ENCODE measurements at regions not wholly inside any gene's neighbourhood (a gene's known extent, or its start where the extent isn't known, plus 50 kb on each side); places are given as distances from the start of the nearest gene placed in this dataset.

GRCh38 chr18:38052879-38053590, 487.4 kb upstream of the CELF4 start:
- no peaks in the 10 kb centered on the region for H3K4me1 Mint-ChIP-seq (ENCODE audit: low read depth, unreplicated experiment)
- no peaks in the 10 kb centered on the region for H3K36me3 ChIP-seq (ENCODE audit: insufficient read depth, low read length)
- no peaks in the 10 kb centered on the region for H4K20me1 ChIP-seq (ENCODE audit: insufficient read depth, low read length)
- H3K27me3 ChIP-seq (ENCODE audit: insufficient read depth, low read length) = no peaks in the 10 kb centered on the region
- no peak overlapping the region for H3K4me2 ChIP-seq (ENCODE audit: low read length)
- H3K4me1 ChIP-seq (ENCODE audit: insufficient read depth, low read length) = no peaks in the 10 kb centered on the region
- H3K9me3 Mint-ChIP-seq (ENCODE audit: unreplicated experiment) = peaks cover 2% of the 10 kb centered on the region
- no peak for FAIRE-seq
- H3K9me3 ChIP-seq (ENCODE audit: insufficient read depth, low read depth, low read length) = no peaks in the 10 kb centered on the region
- TF ChIP-seq EZH2 (IDR thresholded peaks at IDR 0.05; ENCODE audit: insufficient read depth, low read length) (no peak), CTCF (IDR thresholded peaks at IDR 0.05; ENCODE audit: insufficient read depth, low read depth, low read length) (no peak)
- DNase-seq (ENCODE audit: low read depth) = no peak
- no peak overlapping the region for H3K4me3 ChIP-seq (ENCODE audit: insufficient read depth, low read depth, low read length)
- no peaks in the 10 kb centered on the region for H3K79me2 ChIP-seq (ENCODE audit: insufficient read depth, low read length)
- no peak overlapping the region for H2AFZ ChIP-seq (ENCODE audit: low read depth, low read length)
- no peak overlapping the region for H3K9ac ChIP-seq (ENCODE audit: low read length)
- no peak overlapping the region for H3K4me3 Mint-ChIP-seq (ENCODE audit: unreplicated experiment)
- H3K27ac Mint-ChIP-seq (ENCODE audit: unreplicated experiment) = no peak overlapping the region
- H3K27ac ChIP-seq (ENCODE audit: low read depth, low read length) = no peak overlapping the region
- H3K36me3 Mint-ChIP-seq (ENCODE audit: low read depth, unreplicated experiment) = no peaks in the 10 kb centered on the region
- H3K27me3 Mint-ChIP-seq (ENCODE audit: low read depth, unreplicated experiment) = no peaks in the 10 kb centered on the region

GRCh38 chr18:38047820-38048219, 482.2 kb upstream of the CELF4 start:
- FAIRE-seq (no peak), DNase-seq (ENCODE audit: low read depth) (no peak)
- H3K4me3 Mint-ChIP-seq (ENCODE audit: unreplicated experiment) = no peak overlapping the region
- peaks cover 3% of the 10 kb centered on the region for H3K4me1 Mint-ChIP-seq (ENCODE audit: low read depth, unreplicated experiment)
- Histone ChIP-seq H3K36me3 (ENCODE audit: insufficient read depth, low read length) (no peaks in the 10 kb centered on the region), H3K27me3 (ENCODE audit: insufficient read depth, low read length) (no peaks in the 10 kb centered on the region), H3K9me3 (ENCODE audit: insufficient read depth, low read depth, low read length) (no peaks in the 10 kb centered on the region), H2AFZ (ENCODE audit: low read depth, low read length) (no peak overlapping the region), H3K9ac (ENCODE audit: low read length) (no peak overlapping the region), H3K79me2 (ENCODE audit: insufficient read depth, low read length) (no peaks in the 10 kb centered on the region), H3K4me1 (ENCODE audit: insufficient read depth, low read length) (no peaks in the 10 kb centered on the region), H3K4me2 (ENCODE audit: low read length) (no peak overlapping the region), H3K27ac (ENCODE audit: low read depth, low read length) (no peak overlapping the region), H3K4me3 (ENCODE audit: insufficient read depth, low read depth, low read length) (no peak overlapping the region), H4K20me1 (ENCODE audit: insufficient read depth, low read length) (no peaks in the 10 kb centered on the region)
- no peak for TF ChIP-seq CTCF (IDR thresholded peaks at IDR 0.05; ENCODE audit: insufficient read depth, low read depth, low read length)
- no peaks in the 10 kb centered on the region for H3K36me3 Mint-ChIP-seq (ENCODE audit: low read depth, unreplicated experiment)
- no peaks in the 10 kb centered on the region for H3K9me3 Mint-ChIP-seq (ENCODE audit: unreplicated experiment)
- peaks cover 2% of the 10 kb centered on the region for H3K27me3 Mint-ChIP-seq (ENCODE audit: low read depth, unreplicated experiment)
- no peak overlapping the region for H3K27ac Mint-ChIP-seq (ENCODE audit: unreplicated experiment)

- DNase-seq (ENCODE audit: low read depth) = no peak
- H3K27me3 Mint-ChIP-seq (ENCODE audit: low read depth, unreplicated experiment) = peaks cover 2% of the 10 kb centered on the region
- H3K9me3 Mint-ChIP-seq (ENCODE audit: unreplicated experiment) = no peaks in the 10 kb centered on the region
- H3K36me3 Mint-ChIP-seq (ENCODE audit: low read depth, unreplicated experiment) = no peaks in the 10 kb centered on the region
- no peak overlapping the region for H3K4me3 Mint-ChIP-seq (ENCODE audit: unreplicated experiment)
- Histone ChIP-seq H3K4me1 (ENCODE audit: insufficient read depth, low read length) (no peaks in the 10 kb centered on the region), H3K4me3 (ENCODE audit: insufficient read depth, low read depth, low read length) (no peak overlapping the region), H4K20me1 (ENCODE audit: insufficient read depth, low read length) (no peaks in the 10 kb centered on the region), H3K9ac (ENCODE audit: low read length) (no peak overlapping the region), H2AFZ (ENCODE audit: low read depth, low read length) (no peak overlapping the region), H3K4me2 (ENCODE audit: low read length) (no peak overlapping the region), H3K36me3 (ENCODE audit: insufficient read depth, low read length) (no peaks in the 10 kb centered on the region), H3K9me3 (ENCODE audit: insufficient read depth, low read depth, low read length) (no peaks in the 10 kb centered on the region), H3K27ac (ENCODE audit: low read depth, low read length) (no peak overlapping the region), H3K27me3 (ENCODE audit: insufficient read depth, low read length) (no peaks in the 10 kb centered on the region), H3K79me2 (ENCODE audit: insufficient read depth, low read length) (no peaks in the 10 kb centered on the region)
- H3K4me1 Mint-ChIP-seq (ENCODE audit: low read depth, unreplicated experiment) = peaks cover 7% of the 10 kb centered on the region
- FAIRE-seq = no peak
- TF ChIP-seq CTCF (IDR thresholded peaks at IDR 0.05; ENCODE audit: insufficient read depth, low read depth, low read length) (no peak), EZH2 (IDR thresholded peaks at IDR 0.05; ENCODE audit: insufficient read depth, low read length) (no peak)
- no peak overlapping the region for H3K27ac Mint-ChIP-seq (ENCODE audit: unreplicated experiment)
Measured at GRCh38 chr18:38046651-38047050, 481.1 kb upstream of the CELF4 start.
